HG02973 (cell line): ENCODE measurements at regions not wholly inside any gene's neighbourhood (a gene's known extent, or its start where the extent isn't known, plus 50 kb on each side); places are given as distances from the start of the nearest gene placed in this dataset.

ENCODE experiments used
- ATAC-seq: cut with Tn5 transposase; IDR thresholded peaks from one replicate; pipeline ENCODE4 v1.9.1; 2021; ENCODE audit warnings: moderate library complexity; ENCODE audit not compliant: unreplicated experiment

DNA sequence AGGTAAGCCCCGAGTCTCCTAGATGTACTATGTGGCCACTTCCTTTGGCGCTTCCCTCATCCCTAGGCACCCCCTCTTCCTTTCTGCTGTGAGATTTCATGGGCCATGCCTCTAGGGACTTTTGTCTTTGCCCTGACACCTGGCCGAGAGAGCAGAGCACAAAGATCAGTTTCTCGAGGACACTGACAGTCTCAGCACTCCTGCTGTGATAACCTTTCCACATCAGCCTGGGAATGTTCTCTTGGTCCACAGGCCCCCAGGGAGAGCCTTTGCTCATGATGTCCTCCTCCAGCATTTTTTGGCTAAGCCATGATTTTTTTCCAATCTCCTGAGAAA is 127.0 kb upstream of the CPEB4 start:
- no peak for ATAC-seq

DNA sequence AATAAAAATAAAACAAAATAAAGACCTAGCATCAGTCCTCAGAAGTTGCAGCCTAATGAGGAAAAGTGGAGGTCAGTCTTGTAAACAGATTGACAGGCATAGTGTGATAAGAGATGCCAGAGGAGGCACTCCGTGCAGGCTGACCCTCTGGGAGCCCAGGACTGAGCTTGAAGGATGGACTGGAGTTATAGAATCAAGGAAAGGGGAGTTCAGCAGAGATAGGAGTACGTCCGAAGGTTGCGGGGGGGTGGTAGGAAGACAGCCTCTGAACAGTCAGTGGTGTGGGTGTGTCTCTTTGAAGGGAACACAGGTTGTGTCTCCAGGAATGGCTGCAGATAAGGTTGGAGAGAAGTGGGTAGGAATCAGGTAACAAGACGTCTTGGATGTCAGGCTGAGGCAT is 126.1 kb upstream of the CPEB4 start:
- no peak for ATAC-seq

DNA sequence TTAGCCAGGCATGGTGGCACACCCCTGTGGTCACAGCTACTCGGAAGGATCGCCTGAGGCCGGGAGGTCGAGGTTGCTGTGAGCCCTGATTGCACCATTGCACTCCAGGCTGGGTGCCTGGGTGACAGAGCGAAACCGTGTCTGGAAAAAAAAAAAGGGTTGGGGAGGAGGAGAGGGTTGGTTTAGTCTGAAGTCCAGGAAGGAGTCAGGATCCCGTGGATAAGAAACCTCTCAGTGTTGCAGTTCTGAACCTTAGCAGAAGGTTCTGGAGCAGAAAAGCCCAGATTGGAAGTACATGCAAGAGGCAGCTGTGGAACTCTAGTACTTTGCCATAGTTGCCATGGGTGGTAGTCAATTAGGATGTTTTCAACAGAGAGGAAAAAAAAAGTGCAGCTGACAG is 125.2 kb upstream of the CPEB4 start:
- ATAC-seq: no peak

DNA sequence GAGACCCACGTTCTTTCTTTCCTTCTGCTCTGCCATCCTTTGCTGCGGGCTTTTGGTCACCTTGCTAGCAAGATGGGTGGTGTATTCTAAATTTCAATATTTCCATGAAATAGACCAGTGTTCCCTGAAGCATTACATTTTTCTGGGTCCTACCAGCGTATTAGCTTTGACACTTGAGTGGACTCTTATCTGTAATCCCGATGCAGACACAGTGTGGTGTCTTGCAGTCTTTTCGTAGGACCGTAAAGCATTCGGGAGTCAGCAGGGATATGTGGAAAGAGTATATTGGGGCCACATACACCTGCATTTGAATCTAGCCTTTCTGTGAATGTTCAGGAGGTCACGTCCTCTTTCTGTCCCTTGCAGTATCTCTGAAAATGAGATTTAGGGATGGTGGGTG is 124.7 kb upstream of the CPEB4 start:
- no peak for ATAC-seq

DNA sequence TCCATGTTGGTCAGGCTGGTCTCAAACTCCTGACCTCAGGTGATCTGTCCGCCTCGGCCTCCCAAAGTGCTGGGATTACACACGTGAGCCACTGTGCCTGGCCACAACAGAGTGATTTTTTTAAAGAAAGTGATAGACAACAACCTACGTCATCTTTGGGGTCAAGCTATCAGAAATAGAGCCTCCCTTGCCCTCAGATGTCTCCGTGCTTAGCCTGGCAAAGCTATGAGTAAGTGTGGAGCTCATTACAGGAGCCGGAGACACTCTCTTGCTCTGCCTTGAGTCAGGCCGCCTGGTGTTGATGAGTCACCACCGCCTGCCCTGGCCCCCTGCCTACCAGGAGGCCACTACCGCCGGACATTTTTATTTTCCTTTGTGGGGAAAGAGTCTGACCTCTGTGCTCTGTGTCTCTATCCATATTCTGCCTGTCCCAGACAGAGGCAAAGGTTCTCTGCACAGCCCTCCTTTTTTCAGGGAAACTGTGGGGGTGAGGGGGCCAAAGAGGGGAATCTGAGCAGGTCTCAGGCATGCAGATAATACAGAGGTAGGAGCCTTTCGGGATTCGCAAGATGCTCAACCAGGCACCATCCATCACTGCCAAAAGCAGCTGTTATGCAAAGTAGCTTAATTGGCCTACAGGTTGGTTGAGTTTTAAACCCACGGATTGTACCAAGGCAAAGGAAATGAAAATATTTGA is 123.7 kb upstream of the CPEB4 start:
- no peak for ATAC-seq

DNA sequence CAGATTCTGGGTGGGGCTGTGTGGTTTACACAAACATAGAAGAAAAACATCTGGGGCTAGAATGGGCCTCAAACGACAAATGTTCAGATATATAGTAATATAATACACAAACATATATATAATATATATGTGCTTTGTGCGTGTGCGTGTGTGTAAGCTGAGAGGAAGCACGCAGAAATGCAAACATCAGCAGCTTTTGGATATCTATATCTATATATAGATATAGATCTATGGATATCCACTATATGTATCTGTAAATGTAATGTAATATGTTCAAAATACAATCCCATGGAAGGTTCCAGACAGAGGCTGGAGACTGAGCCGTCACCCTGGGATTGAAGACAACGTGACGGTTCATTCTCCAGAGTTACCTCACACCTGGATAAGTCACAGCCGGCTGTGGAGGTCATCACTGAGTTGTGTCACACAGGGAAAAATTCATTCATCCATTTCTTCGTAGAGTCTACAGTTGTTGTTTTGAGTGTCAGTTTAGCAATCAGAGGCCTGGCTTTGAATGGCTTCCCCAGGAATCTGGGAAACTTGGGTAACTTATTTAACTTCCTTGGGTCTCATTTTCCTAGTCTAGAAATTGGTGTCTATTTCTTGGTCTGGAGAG is 123.0 kb upstream of the CPEB4 start:
- no peak for ATAC-seq

DNA sequence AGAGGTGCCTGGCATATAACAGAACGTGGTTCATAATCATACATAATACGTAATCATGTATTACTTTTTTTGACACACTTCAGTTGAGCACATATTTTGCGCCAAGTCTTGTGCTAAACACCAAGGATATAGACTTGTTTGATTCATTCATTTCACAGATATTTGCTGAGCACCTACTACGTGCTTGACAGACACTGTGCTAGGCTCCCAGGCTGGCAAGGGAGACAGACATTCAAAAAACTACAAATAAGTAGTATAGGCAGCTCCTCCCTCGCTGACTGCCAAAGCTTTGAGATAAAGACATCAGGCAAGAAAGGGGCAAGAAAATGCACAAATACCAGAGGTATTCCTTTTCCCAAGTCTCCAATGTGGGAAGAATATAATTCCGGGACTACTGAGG is 122.5 kb upstream of the CPEB4 start:
- no peak for ATAC-seq

DNA sequence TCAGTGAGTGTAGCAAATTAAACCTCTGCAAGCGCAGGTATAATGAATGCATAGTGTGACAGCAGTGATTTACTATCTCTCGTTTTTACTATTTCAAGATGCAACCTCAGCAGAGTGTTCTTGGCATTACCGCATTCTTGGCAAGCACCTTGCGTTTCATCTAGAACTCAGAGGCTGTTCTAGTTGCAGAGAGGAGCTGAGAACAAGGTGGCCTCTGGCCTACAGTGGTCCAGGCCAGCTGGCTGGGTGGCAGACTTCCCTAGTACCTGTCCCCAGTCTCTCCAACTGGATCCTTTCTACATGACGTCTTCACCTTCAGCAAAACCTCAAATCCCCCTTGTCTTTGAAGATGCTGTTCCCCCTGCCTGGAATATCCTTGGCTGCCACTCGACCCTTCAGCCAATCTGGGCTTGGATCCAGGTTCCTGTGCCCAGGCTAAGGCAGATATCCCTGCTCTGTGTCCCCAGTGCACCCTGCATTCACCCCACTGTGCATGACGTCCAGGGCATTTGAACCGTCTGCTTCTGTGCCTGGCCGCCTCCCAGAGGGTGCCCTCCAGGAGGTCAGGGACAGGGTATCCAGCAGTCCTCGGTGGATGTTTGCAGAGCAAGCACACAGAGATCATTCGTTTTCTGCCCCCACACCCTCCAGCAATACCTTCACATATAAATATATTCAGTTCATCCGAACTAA is 120.4 kb upstream of the CPEB4 start:
- no peak for ATAC-seq

DNA sequence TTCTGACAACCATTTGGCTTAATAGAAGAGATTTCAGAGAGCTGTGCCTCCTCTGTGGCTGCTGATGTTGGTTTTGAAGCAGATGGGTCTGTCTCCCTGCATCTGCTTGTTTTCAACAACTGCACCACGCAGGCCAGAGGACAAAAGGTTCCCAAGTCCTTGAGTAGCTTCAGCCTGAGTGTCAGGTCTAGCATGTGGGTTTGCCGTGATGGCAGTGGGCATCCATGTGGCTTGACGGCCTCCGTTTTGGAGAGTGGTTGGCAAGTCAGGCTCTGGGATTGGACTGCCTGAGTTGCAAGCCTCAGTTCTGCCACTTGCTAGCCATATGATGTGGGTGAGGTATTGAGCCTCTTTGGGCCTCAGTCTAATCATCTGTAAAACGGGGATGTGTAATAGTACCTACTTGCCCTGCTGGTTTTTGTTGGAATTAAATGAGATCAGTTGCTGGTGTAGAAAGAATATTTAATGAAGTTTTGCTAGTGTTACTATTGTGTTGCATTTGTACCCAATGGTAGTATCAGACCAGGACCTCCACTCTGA is 119.8 kb upstream of the CPEB4 start:
- ATAC-seq: no peak

DNA sequence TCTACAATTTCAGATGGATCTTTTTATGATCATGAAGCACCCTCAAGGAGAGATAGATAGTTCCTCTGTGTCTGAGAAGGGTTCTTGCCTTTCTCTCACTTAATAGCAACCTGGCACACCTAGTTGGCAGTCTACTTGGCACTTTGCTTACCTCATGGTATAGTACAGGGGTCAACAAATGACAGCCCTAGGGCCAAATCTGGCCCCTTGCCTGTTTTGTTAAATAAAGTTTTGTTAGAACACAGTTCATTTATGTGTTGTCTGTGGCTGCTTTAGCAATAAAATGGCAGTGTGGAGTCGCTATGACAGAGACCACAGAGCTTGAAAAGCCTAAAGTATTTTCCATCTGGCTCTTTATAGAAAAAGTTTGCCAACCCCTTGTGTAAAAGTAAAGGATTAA is 119.3 kb upstream of the CPEB4 start:
- no peak for ATAC-seq

DNA sequence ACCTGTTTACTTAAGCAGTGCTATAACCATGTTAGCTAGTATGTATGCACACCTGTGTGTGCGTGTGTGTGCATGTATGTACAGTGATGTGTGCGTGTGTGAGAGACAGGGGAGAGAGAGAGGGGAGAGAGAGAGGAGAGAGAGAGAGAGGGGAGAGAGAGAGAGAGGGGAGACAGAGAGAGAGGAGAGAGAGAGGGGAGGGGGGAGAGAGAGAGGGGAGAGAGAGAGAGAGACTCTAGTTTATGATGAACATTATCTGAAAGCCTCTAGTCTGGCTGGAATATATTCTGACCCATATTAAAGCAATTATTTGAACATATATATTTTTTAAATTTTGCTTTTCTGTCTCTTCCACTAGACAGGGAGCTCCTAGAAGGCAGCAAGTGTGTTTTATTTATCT is 117.5 kb upstream of the CPEB4 start:
- no peak for ATAC-seq

DNA sequence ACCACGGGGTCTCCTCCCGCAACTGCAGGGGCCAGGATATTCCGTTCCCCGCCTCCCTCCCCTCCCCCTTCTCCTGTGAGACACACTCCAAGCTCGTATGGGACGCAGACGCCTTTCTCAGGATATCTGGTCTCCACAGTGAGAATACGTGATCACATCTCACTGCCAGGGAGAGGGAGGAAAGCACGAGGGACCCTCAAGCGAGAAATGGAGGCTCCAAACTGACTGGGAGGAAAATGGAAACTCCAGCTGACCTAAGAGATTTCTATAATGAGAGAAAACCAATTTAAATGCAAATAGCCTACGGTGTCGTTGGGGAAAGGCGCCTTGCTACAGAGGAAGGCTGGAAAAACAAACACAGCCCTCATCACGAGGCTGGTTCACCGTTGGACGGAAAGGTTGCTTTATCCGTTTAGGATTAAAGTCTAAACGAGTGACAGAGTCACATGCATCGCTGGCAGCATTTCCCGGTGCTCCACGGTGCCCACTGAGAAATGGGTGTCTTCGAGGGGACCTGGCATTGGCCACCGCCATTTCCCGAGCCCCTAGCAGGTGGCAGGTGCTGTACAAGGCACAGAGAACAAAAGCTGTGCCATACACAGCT is 116.9 kb upstream of the CPEB4 start:
- ATAC-seq: no peak

DNA sequence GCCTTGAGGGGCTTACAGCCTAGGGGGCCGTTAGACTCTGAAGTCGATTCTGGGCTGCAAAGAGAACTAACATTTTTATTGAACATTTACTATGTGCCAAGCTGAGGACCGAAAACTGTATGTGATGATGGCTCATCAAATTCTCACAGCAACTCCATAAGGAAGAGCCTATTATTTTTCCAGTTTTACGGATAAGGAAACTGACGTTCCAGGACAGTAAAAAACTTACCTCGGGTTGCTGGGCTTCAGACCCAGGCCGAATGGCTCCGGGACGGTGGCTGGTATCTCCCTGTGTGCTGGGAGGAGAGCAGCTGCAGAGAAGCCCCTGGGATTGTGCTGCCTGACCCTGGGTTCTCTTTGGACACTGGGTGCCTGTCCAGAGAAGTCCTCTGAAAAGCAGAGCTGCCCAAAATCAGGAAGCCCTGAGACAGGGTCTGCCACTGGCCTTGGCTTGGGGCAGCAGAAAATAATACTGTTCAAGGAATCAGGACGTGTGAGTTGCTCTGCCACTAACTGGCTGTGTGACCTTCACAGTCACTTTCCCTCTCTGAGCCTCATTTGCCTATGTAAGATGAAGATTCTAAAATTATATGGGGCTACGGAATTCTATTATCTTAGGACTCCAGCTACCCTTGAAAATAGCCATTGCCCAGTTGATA is 116.3 kb upstream of the CPEB4 start:
- no peak for ATAC-seq

DNA sequence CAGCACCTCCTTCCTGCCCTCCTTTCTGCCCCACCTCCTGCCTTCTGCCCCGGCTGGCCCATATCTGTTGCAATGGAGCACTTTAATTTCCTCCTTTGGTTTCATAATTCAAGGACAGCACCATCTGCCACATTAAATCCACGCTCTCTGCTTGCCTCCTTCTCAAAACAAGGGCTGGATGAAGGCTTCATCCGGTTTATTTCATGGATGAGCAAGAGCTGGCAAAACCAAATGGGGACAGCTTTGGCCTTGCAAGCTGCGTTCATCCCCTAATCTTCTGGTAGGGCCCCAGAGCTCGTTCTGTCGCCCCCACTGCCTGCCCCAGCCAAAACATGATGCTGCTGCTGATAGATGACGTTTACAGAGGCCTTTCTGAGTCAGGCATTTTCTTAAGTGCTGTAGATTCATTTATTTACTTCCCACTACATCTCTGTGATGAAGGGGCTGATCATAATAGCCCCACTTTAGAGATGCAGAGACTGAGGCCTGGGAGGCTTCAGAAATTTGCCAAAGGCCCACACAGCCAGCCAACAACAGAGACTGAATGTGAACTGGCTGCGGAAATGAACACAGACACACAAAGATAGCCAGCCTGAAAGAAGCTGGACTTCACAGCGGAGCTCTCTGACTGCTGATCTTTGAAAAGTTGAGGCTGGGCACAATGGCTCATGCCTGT is 115.6 kb upstream of the CPEB4 start:
- no peak for ATAC-seq

DNA sequence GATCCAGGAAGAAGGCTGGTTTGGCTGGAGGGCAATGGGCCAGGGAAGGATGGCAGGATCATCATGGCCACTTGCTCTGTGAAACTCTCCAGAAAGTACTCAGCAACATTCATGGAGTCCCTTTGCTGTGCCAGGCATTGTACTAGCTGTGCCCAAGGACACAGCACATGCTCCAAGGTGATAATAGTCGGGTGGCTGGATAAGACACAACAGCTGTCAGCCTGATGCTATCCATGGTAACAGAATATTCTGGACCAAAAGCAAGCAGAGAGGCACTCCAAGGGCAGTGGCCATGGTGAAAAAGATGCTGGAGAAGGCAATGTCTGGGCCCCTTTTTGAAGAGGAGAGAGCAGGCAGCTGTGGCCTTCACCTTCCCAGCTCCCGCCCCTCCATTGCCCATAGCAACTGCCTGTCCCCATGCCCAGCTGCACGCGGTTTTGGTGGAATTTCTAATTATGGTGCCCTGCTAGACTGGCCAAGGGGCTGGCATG is 113.8 kb upstream of the CPEB4 start:
- ATAC-seq: no peak

DNA sequence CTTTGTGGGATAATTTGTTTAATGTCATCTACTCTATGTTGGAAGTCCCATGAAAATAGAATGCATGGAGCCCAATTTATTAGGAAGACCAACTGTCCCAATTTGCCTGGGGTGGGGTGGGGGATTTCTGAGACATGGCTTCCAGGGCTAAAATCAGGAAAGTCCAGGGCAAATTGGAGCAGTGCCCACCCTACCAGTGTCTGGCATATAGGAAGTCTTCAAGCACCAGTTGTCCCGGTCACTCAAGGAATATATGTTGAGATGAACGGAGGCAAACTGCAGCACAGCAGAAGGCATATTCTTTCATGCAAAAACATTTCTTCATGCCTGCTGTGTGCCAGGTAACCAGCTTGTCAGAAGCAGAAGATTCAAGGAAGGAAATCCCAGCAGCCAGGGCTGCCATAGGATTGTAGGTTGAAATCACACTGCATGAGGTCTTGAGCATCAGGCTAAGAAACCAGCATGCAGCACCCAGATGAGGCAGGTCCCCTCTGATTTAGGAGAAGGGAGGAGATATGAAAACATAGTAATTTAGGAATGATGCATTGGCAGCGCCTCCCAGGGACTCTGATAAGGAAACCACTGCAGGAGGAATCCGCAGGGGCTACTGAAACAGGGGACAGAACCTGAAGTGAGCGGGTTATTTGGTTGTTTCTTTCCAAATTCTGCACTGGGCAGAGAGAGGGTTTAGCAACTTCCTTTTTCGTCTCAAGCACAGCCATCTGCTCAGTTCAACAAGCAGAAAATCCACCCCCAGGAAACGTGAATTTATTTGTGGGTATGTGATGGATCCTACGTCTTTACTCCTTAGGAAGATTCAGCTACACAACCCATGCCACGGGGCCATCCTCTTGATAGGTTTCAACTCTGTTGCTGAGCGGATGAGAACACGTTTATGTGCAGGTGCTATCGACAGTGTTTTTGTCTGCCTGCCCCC is 112.6 kb upstream of the CPEB4 start:
- ATAC-seq: no peak

DNA sequence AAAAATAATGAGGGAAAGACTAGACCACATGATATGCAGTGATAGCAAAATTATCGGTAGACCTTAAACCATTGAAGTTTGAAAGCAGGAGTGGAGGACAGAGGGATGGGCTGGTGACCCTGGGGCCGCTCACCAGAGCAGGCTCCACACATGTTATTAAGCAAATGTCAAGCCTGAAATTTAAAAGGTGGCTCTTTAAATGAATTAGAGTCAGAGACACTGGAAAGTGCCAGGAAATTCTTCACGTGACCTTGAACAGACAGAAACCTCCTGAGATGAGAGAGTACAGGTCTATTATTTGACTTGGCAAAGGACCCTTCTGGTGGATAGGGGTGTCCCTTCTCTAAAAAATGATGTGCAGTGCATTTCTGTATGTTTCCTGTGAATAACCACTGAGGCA is 111.0 kb upstream of the CPEB4 start:
- no peak for ATAC-seq

DNA sequence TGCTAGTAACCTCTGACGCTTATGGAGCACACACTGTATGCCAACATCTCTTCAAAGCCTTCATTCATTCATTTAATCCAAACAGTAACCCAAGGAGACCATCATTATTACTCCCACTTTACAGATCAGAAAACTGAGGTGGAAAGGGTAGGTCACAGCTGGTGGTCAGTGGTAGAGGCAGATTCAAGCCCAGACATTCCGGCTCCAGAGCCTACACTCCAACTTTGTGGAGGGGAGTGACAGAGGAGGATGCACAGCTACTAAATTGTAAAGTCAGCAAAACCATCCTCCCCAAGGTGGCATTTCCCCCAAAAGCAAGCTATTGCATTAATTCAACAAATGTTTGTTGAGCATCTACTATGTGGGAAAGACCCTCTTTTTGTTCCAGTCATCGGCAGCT is 110.5 kb upstream of the CPEB4 start:
- no peak for ATAC-seq

DNA sequence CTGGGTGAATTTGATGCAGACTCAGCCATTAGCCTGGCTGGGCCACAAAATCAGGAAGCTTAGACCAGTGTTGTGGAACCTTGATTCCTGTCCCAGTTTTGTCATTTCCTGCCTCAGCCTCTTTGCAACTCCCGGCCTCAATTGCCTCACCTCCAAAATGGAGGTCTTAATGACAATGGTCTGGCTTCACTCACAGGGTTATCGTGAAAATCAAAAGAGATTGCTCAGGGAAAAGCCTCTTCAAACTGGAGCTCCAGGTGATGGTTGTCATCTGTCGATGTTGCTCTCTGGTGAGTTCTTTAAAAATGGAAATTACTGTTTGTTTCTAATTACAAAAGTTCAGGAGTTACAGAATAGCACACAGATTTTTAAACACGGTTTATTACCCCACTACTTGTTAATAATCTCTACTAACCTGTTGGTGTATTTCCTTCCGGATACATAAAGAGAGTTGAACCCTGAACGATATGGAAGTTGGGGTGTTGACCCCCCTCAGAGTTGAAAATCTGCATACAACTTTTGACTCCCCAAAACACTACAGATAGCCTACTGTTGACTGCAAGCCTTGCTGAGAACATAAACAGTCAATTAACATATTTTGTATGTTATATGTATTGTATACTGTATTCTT is 109.9 kb upstream of the CPEB4 start:
- ATAC-seq: no peak
